ENCODE measurements at regions not wholly inside any gene's neighbourhood (a gene's known extent, or its start where the extent isn't known, plus 50 kb on each side); places are given as distances from the start of the nearest gene placed in this dataset.

GRCh38 chr7:26520483-26520882 lies 228.8 kb downstream of the SNX10 start:
- no peak overlapping the region for H3K27ac ChIP-seq (ENCODE audit: low read depth in 1 of 2, low read length in 2 of 2)
- H3K27me3 ChIP-seq (ENCODE audit: control insufficient read depth in 4 of 4, insufficient read depth in 4 of 4, low read length in 3 of 4): peaks cover 0 to 7% (median 0%) of the 10 kb centered on the region in 4 donors
- no peaks in the 10 kb centered on the region for H3K4me1 ChIP-seq (ENCODE audit: control insufficient read depth in 4 of 4, insufficient read depth in 4 of 4, low read length in 3 of 4)
- no peak overlapping the region for H3K4me3 ChIP-seq (ENCODE audit: low read depth in 1 of 3, low read length in 3 of 3)
- 66% methylated on average over 3 of the region's 3 CpGs for WGBS
- TF ChIP-seq RAD21 (IDR thresholded peaks at IDR 0.05): no peak
- TF ChIP-seq NR2F2 (IDR thresholded peaks at IDR 0.05): no peak
- TF ChIP-seq JUND (IDR thresholded peaks at IDR 0.05): no peak
- no peak for TF ChIP-seq TAF1 (conservative IDR thresholded peaks at IDR 0.05)
- TF ChIP-seq REST (IDR thresholded peaks at IDR 0.05): no peak
- TF ChIP-seq EGR1 (IDR thresholded peaks at IDR 0.05; ENCODE audit: low read depth in 2 of 2): no peak
- no peak for TF ChIP-seq MAX (IDR thresholded peaks at IDR 0.05)
- TF ChIP-seq HNF4A (conservative IDR thresholded peaks at IDR 0.05): no peak
- H3K36me3 ChIP-seq (ENCODE audit: control insufficient read depth in 4 of 4, insufficient read depth in 3 of 4, low read depth in 1 of 4, low read length in 3 of 4): no peaks in the 10 kb centered on the region
- H3K9me3 ChIP-seq (ENCODE audit: control insufficient read depth in 4 of 4, low read length in 3 of 4): no peaks in the 10 kb centered on the region
- no peak for DNase-seq (ENCODE audit: low spot score)
- H3K9ac ChIP-seq (ENCODE audit: low read depth in 1 of 2, low read length in 2 of 2): no peak overlapping the region

GRCh38 chr7:26522633-26523032 lies 231.0 kb downstream of the SNX10 start:
- H3K9me3 ChIP-seq (ENCODE audit: control insufficient read depth in 4 of 4, low read length in 3 of 4): no peaks in the 10 kb centered on the region
- no peaks in the 10 kb centered on the region for H3K36me3 ChIP-seq (ENCODE audit: control insufficient read depth in 4 of 4, insufficient read depth in 3 of 4, low read depth in 1 of 4, low read length in 3 of 4)
- no peak overlapping the region for H3K4me3 ChIP-seq (ENCODE audit: low read depth in 1 of 3, low read length in 3 of 3)
- WGBS: 97% methylated on average over 1 of the region's 1 CpG
- peaks cover 0 to 7% (median 0%) of the 10 kb centered on the region in 4 donors for H3K27me3 ChIP-seq (ENCODE audit: control insufficient read depth in 4 of 4, insufficient read depth in 4 of 4, low read length in 3 of 4)
- H3K27ac ChIP-seq (ENCODE audit: low read depth in 1 of 2, low read length in 2 of 2): no peak overlapping the region
- H3K4me1 ChIP-seq (ENCODE audit: control insufficient read depth in 4 of 4, insufficient read depth in 4 of 4, low read length in 3 of 4): no peaks in the 10 kb centered on the region
- no peak for TF ChIP-seq CTCF (IDR thresholded peaks at IDR 0.05; ENCODE audit: low read depth, low read length, missing input control)
- TF ChIP-seq TAF1 (conservative IDR thresholded peaks at IDR 0.05): no peak
- no peak for TF ChIP-seq GABPA (IDR thresholded peaks at IDR 0.05 in 1 of 2, conservative IDR thresholded peaks at IDR 0.05 in 1 of 2)
- TF ChIP-seq FOXA1 (IDR thresholded peaks at IDR 0.05): no peak
- TF ChIP-seq JUND (IDR thresholded peaks at IDR 0.05): no peak
- TF ChIP-seq YY1 (IDR thresholded peaks at IDR 0.05): no peak
- no peak for TF ChIP-seq ATF3 (IDR thresholded peaks at IDR 0.05)
- TF ChIP-seq RXRA (IDR thresholded peaks at IDR 0.05): no peak
- TF ChIP-seq FOXA2 (IDR thresholded peaks at IDR 0.05): no peak
- TF ChIP-seq HNF4G (IDR thresholded peaks at IDR 0.05): no peak
- TF ChIP-seq REST (IDR thresholded peaks at IDR 0.05): no peak
- no peak for TF ChIP-seq HNF4A (conservative IDR thresholded peaks at IDR 0.05)
- no peak for TF ChIP-seq RAD21 (IDR thresholded peaks at IDR 0.05)
- no peak for TF ChIP-seq EGR1 (IDR thresholded peaks at IDR 0.05; ENCODE audit: low read depth in 2 of 2)
- no peak for TF ChIP-seq NR2F2 (IDR thresholded peaks at IDR 0.05)
- no peak for TF ChIP-seq ZBTB33 (IDR thresholded peaks at IDR 0.05)
- no peak for TF ChIP-seq MAX (IDR thresholded peaks at IDR 0.05)
- TF ChIP-seq SP1 (IDR thresholded peaks at IDR 0.05): no peak
- no peak overlapping the region for H3K9ac ChIP-seq (ENCODE audit: low read depth in 1 of 2, low read length in 2 of 2)
- DNase-seq (ENCODE audit: low spot score): no peak
